ENCODE measurements at regions not wholly inside any gene's neighbourhood (a gene's known extent, or its start where the extent isn't known, plus 50 kb on each side); places are given as distances from the start of the nearest gene placed in this dataset.

- TF ChIP-seq SIN3A (conservative IDR thresholded peaks at IDR 0.05 in 1 of 2, IDR thresholded peaks at IDR 0.05 in 1 of 2; ENCODE audit: low read depth in 1 of 2, low read length in 2 of 2): no peak
- no peak for TF ChIP-seq BRCA1 (IDR thresholded peaks at IDR 0.05; ENCODE audit: low read depth, low read length)
- no peak for TF ChIP-seq TAF7 (optimal IDR thresholded peaks at IDR 0.05; ENCODE audit: borderline replicate concordance, low read depth, low read length)
- no peak for TF ChIP-seq SP4 (IDR thresholded peaks at IDR 0.05; ENCODE audit: low read length)
- TF ChIP-seq FOSL1 (IDR thresholded peaks at IDR 0.05; ENCODE audit: insufficient read depth, low read depth, low read length): no peak
Observed at GRCh38 chr6:132888701-132889100, 74.3 kb downstream of the RPS12 start (continued).

Data from H1 (cell line).